ENCODE measurements at regions not wholly inside any gene's neighbourhood (a gene's known extent, or its start where the extent isn't known, plus 50 kb on each side); places are given as distances from the start of the nearest gene placed in this dataset.

DNA sequence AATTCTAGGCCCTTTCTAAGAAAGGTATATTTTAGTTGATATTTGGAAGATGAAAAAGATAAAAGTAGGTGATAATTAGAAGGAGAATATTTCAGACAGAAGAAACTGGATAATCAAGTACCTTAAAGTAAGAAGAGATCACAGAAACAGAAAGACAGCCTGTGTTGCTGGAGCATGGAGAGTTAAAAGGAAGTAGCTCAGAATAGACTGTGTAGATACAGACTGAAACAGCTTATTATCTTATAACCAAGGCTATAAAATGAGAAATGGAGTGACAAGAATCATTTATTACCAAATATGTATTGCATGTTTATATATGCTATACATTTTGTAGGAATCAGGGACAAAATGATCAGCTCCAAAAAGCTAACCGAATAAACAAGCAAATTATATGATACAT, 1120.3 kb downstream of the BRINP3 start:
- TF ChIP-seq, protein P1, sequence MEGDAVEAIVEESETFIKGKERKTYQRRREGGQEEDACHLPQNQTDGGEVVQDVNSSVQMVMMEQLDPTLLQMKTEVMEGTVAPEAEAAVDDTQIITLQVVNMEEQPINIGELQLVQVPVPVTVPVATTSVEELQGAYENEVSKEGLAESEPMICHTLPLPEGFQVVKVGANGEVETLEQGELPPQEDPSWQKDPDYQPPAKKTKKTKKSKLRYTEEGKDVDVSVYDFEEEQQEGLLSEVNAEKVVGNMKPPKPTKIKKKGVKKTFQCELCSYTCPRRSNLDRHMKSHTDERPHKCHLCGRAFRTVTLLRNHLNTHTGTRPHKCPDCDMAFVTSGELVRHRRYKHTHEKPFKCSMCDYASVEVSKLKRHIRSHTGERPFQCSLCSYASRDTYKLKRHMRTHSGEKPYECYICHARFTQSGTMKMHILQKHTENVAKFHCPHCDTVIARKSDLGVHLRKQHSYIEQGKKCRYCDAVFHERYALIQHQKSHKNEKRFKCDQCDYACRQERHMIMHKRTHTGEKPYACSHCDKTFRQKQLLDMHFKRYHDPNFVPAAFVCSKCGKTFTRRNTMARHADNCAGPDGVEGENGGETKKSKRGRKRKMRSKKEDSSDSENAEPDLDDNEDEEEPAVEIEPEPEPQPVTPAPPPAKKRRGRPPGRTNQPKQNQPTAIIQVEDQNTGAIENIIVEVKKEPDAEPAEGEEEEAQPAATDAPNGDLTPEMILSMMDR (IDR thresholded peaks at IDR 0.05) = no peak
- TF ChIP-seq POLR2A (IDR thresholded peaks at IDR 0.05) = no peak

Measured in sigmoid colon (tissue), 3 donors.